Endothelial cell of umbilical vein (primary cell): ENCODE measurements at regions not wholly inside any gene's neighbourhood (a gene's known extent, or its start where the extent isn't known, plus 50 kb on each side); places are given as distances from the start of the nearest gene placed in this dataset.

Experiments
- POLR2A ChIP-seq: IDR thresholded peaks from 2 replicates; pipeline ENCODE4 v1.6.1; 2012; ENCODE audit warnings: low read depth, mild to moderate bottlenecking, control low read depth, low read length
- POLR2AphosphoS5 ChIP-seq: IDR thresholded peaks from 2 replicates; pipeline ENCODE4 v1.6.1; 2012; ENCODE audit warnings: low read depth, mild to moderate bottlenecking, control low read depth, low read length, moderate library complexity; ENCODE audit not compliant: insufficient read depth
- TF ChIP-seq, protein P1 (sequence below), 2 donors: IDR thresholded peaks; 1 replicate in 1 of 2; 2 replicates in 1 of 2; pipeline ENCODE4 v1.5.1; 2011; ENCODE audit warnings: low read length in 2 of 2, mild to moderate bottlenecking in 2 of 2, moderate library complexity in 2 of 2, control low read depth in 1 of 2, inconsistent platforms in 1 of 2, low read depth in 1 of 2; ENCODE audit not compliant: insufficient read depth in 1 of 2; ENCODE audit errors: extremely low read depth in 1 of 2
- TF ChIP-seq, protein P2 (sequence below): IDR thresholded peaks from 2 replicates; pipeline ENCODE4 v1.6.1; 2011; ENCODE audit not compliant: insufficient read depth, insufficient read length

DNA sequence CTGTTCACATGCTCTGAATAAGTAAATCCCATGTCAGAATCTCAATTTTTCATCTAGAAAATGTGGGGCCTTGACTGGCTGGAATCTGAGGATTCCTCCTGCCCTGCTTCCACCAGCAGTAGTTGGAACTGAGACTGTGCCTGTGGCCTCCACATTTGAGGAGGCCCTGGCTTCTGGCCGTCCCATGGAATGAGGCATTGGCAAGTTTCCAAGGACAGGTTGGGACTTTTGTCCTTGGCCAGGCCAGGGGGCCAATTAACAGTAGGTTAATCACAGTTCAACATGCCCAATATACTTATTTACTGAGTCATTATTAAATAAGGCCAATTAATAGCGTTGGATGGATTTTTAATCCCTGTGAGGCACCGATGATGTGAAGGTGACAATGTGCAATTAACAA lies 50.2 kb upstream of the GABRE start:
- TF ChIP-seq, protein P1, sequence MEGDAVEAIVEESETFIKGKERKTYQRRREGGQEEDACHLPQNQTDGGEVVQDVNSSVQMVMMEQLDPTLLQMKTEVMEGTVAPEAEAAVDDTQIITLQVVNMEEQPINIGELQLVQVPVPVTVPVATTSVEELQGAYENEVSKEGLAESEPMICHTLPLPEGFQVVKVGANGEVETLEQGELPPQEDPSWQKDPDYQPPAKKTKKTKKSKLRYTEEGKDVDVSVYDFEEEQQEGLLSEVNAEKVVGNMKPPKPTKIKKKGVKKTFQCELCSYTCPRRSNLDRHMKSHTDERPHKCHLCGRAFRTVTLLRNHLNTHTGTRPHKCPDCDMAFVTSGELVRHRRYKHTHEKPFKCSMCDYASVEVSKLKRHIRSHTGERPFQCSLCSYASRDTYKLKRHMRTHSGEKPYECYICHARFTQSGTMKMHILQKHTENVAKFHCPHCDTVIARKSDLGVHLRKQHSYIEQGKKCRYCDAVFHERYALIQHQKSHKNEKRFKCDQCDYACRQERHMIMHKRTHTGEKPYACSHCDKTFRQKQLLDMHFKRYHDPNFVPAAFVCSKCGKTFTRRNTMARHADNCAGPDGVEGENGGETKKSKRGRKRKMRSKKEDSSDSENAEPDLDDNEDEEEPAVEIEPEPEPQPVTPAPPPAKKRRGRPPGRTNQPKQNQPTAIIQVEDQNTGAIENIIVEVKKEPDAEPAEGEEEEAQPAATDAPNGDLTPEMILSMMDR (IDR thresholded peaks at IDR 0.05; ENCODE audit: extremely low read depth in 1 of 2, insufficient read depth in 1 of 2, low read depth in 1 of 2, low read length in 2 of 2): no peak
- TF ChIP-seq POLR2AphosphoS5: no peak
- TF ChIP-seq POLR2A: no peak
- TF ChIP-seq, protein P2, sequence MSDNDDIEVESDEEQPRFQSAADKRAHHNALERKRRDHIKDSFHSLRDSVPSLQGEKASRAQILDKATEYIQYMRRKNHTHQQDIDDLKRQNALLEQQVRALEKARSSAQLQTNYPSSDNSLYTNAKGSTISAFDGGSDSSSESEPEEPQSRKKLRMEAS: no peak
